ENCODE measurements at regions not wholly inside any gene's neighbourhood (a gene's known extent, or its start where the extent isn't known, plus 50 kb on each side); places are given as distances from the start of the nearest gene placed in this dataset.

GRCh38 chr2:144711630-144712549, 192.0 kb upstream of the ZEB2 start:
- DNase-seq (ENCODE audit: low read depth in 2 of 2), result no peak

DNA sequence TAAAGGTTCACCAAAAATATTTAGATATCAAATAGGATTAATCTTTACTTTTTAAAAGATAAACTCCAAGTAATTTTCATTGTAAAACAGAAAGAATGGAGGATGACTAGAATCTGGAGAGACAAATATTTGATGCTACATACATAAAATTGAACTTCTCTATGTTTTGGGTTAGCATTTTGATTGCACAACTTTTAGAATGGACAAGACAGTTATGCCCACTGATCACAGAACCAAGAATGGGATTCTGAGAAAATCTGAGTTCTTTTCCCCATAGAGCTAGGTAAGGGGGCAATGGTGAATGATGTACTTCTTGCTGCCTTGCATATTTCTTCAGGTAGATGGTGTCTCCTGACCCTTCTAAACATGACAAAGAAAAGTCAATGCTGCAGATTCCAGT, 191.2 kb upstream of the ZEB2 start:
- DNase-seq (ENCODE audit: low read depth in 2 of 2), result no peak

- no peak for DNase-seq (ENCODE audit: low read depth in 2 of 2)
Measured at GRCh38 chr2:144708626-144709025, 188.7 kb upstream of the ZEB2 start.

GRCh38 chr2:144707736-144708326, 187.9 kb upstream of the ZEB2 start:
- no peak for DNase-seq (ENCODE audit: low read depth in 2 of 2)

DNA sequence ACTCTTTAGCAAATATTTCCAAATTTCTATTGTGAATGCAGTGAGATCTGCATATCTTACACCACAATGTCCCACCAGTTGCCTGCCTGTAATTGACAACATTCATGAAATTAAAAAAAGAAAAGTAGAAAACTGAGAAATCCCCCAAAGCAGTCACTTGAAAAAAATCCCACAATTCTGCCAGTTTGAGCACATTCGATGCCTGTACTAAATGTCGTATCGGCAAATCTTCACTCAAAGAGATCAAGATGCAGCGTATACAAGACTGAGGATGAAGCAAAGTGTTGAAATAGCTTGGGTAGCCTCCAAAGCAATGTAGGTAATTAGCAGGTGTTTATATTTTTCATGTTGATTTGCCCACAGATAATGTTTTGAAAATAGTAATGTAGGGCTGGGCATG, 186.7 kb upstream of the ZEB2 start:
- no peak for DNase-seq (ENCODE audit: low read depth in 2 of 2)

DNA sequence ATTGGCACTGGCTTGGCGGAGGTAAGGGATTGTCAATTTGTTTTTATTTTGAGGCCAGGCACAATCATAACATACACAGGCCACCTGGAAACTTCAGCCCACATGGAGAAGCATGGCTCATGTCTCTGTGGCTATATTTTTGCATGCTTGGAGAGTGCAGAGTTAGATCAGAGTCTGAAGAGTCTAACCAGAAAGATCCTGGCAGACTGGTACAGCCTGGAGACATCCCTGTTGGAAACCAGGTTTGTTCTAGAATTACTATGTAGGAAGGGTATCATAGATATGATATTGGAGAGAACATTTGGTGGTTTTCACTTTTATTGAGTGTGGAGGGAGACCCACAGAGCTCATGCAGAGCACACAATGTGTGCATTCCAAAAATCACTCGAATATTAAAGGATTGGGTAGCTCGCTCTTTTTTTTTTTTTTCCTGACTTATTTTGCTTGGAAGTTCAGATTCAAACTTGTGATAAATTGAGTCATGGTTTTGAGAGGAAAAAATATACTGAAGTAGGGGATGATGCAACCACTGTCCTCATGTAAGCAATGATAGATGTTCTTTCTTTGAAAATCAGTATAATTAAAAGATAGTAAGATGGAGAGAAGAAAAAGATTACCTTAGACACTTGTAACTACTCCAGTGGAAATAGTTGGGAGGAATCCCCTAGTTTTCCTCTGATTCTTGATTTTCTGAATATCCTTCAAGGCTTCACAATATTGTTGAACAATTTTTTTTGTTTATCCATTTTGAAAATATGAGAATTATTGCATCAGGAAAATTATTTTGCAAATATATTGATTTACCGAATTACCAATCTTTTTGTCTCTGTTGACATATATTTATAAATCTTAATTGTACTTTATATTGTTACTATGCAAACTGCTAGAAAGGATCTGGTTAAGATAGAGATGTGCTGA, 185.7 kb upstream of the ZEB2 start:
- DNase-seq (ENCODE audit: low read depth in 2 of 2), result no peak

DNA sequence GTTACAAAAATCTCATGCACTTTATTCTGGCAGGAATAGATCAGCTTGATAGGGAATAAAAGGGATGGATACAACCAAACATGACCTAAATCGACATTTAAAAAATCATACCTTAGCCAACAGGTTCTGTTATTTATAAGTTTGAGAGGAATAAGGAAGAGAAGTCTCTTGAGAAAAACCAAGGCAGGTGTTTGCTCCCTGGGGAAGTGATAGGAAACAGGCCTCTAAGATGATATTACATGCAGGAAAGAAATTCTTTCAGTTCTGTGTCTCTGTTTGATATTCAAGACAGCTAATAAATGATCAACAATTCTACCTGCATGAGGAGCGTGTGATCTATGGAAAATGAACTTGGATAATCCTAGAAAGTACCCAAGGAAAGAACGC, 184.8 kb upstream of the ZEB2 start:
- DNase-seq (ENCODE audit: low read depth in 2 of 2), result no peak

- no peak for DNase-seq (ENCODE audit: low read depth in 2 of 2)
Measured at GRCh38 chr2:144703852-144704708, 184.2 kb upstream of the ZEB2 start.

DNA sequence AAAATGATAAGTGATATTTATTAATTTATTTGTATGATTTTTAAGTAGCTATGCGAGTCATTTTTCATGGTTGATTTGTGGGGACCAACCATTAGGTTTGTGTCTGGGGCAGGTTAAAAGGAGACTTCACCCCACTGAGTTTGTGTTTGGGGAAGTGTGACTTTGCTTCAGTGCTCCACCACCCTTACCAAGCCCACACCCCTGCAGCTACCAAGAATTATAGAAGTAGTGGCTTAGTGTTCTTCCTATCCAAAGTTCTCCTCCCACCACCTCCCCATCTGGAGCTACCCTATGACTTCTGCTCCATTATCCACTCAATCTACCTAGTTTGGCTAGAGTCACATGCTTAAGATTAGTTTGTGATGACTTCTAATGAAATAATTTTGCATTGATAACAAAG, 182.1 kb upstream of the ZEB2 start:
- no peak for DNase-seq (ENCODE audit: low read depth in 2 of 2)

DNA sequence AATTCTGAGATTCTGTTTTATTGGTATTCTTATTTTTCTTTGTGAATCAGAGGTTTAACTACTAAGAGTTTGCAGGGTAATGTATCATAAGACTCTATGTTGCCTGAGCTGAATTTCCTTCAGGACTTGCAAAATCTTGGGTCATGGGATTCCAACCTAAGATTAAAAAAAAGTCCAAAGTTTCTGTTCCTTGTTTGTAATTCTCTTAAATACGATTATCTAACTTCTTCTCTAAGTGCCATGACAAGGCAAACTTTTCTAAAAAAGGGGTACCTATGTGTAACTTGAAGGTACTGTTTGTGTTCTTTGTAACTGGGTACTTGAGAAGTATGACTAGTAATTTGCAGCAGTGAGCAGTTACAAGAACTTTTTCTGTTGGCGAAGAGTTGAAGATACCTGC, 181.3 kb upstream of the ZEB2 start:
- DNase-seq (ENCODE audit: low read depth in 2 of 2), result no peak

DNA sequence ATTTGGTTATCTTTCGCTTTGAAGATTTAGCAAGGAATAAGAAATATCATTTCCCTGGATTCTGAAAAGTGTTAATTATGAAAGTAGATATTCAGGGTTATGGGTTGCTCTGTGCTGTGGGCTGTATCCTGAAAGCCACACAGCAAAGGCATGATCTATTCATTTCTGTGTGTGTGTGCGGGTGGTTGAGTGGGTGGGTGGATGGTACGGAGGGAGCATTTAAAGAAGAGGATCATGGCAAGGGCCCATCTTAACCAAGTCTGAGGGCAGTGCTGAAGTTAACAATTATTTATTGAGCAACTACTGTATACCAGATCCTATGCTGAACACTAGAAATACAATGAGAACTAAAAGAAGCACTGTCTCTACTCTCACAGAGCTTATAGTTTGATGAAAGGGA, 178.2 kb upstream of the ZEB2 start:
- no peak for DNase-seq (ENCODE audit: low read depth in 2 of 2)

GRCh38 chr2:144695657-144696056, 175.7 kb upstream of the ZEB2 start:
- no peak for DNase-seq (ENCODE audit: low read depth in 2 of 2)

- no peak for DNase-seq (ENCODE audit: low read depth in 2 of 2)
Measured at GRCh38 chr2:144694456-144694855, 174.5 kb upstream of the ZEB2 start.

- DNase-seq (ENCODE audit: low read depth in 2 of 2), result no peak
Measured at GRCh38 chr2:144693179-144693578, 173.3 kb upstream of the ZEB2 start.

GRCh38 chr2:144692661-144693060, 172.7 kb upstream of the ZEB2 start:
- no peak for DNase-seq (ENCODE audit: low read depth in 2 of 2)

DNA sequence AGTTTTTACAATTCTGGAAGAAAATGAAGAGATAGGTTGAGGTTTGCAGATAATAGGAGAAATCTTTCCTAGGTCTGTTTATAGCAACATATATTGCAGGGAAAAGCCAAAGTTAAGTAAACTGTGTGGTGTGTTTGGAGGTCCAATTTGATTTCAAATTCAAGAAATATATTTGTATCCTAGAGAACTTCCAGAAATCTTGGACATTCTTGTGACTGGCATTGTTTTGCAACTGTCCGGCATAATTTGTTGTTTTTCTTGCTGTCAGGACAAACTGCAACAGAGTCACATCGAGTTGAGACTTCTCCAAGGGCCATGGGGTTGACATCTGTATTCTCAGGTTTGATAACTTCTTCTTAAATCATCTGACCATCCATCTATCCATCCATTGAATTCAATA, 170.9 kb upstream of the ZEB2 start:
- DNase-seq (ENCODE audit: low read depth in 2 of 2), result no peak

- DNase-seq (ENCODE audit: low read depth in 2 of 2), result no peak
Measured at GRCh38 chr2:144686518-144687215, 166.7 kb upstream of the ZEB2 start.

DNA sequence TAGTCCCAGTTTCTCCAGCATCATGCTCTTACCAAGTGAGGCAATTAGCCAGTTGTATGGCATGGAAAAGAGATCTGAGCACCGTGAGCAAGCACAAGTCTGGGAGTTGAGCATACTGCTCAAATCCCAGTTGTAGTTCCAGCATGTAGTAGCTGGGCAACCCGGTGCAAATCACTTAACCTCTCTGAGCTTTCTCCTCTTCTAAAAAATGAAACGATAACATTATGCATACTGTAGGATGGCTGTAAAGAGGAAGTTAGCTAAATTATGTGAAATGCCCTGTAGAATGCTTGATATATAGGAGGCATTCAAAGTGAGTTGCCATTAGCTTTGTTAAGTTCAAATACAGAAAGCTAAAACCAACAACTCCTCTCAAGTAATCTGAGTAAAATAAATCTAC, 164.0 kb upstream of the ZEB2 start:
- DNase-seq (ENCODE audit: low read depth in 2 of 2), result no peak

GRCh38 chr2:144683107-144683753, 163.3 kb upstream of the ZEB2 start:
- no peak for DNase-seq (ENCODE audit: low read depth in 2 of 2)

GRCh38 chr2:144682248-144682647, 162.3 kb upstream of the ZEB2 start:
- no peak for DNase-seq (ENCODE audit: low read depth in 2 of 2)

Measured in stimulated activated CD8-positive, alpha-beta memory T cell treated with anti-CD3 and anti-CD28 coated beads, Interleukin-2, amount 100 ng/mL, for 1 hour (primary cell).